NCI-H748 treated with DMSO at 0.1 percent for 48 hours (cell line): ENCODE measurements at regions not wholly inside any gene's neighbourhood (a gene's known extent, or its start where the extent isn't known, plus 50 kb on each side); places are given as distances from the start of the nearest gene placed in this dataset.
"Not testable (repeated sequence)": the region's sequence is repeated elsewhere in the genome, so short reads cannot be mapped to it uniquely, and the experiment has no call there.

ENCODE experiments used
- DNase-seq: peaks from one replicate; lab custom pipeline; 2025; lab: John Stamatoyannopoulos, UW

DNA sequence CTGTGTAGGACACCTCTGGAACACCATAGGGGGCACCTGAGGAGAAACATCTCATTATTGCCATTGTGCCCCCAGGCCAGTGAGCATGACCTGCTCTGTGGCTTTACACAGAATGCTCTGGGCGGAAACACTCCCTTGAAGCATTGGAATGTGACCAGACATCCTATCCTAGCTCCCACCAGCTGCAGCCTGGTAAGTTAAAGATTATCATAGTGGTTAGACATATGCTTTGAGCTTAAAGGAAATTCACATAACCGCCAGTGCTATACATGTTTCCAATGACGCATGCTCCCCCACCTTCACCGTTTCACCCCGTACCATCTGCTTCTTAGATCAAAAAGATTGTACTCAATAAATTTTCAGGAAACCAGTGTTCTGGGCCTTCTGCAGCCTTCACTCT, 217.7 kb upstream of the CENPE start:
- no peak for DNase-seq

DNA sequence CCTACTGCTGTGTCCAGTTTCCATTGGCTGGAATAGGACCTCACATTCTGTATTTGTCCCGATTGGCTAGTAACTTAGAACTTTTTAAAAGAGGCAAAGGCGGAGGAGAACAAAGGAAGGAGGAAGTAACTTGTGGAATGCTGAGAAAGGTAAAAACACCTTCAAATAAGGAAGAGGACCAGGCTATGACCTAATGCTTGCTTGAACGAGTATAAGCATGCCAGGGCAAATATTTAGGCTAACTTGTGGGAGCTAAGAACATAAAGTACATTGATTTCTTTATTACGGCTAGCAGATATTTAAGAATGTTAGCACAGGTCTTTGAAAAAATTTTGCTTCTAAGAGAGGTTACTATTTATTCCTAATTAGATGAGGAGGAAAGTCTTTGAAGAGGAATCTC, 214.5 kb upstream of the CENPE start:
- not testable (repeated sequence) for DNase-seq

DNA sequence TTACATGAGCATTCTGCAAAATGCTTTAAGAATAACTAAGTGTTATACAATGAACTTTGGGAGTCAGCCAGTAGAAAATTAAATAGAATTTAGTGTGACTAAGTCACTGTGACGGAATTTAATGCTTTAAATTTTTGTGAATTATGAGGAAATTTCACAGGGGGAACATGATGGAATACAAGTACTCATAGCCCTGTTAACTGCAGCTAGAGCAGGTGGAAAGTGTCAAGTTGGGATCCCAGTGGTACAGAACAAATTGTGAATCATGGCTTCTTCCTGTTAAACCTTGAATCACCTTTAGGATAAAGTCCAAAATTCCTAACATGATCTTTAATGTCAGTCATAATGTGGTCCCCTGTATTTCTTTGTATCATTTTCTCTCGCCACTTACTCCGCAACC, 212.2 kb upstream of the CENPE start:
- DNase-seq = no peak

DNA sequence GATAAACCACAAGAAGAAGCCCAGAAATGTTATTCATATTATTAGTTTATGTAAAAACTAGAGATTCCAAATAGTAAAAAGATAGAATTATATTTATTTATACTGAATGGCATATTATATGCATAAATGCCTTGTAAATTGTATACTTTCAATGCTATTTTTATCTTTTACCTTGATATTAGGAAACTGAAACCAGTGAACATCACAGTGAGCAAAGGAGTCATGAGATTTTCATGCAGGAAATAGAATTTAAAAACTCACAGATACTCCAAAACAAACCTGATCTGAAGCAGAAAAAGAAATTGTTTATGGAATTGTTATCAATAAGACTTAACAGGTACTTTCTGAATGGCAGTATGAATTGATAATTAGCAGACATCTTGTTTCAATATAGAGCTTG, 207.3 kb upstream of the CENPE start:
- DNase-seq = no peak

DNA sequence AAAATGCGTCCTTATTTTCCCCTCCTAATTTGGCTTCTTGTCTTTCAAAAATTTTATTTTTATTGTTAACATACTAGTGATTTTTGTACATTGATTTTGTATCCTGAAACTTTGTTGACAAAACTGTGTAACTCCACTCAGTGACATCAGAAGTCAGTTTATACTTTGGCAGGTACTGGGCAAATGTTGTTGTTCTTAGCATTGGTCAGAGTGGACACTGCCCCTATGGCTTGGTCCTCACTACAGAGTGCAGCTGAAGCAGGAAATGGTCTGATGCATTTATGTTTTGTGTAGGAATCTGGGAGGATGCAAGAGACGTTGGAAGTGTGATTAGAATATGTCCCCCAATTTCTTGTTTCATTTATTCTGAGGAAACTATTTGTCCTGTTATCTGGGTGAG, 205.5 kb upstream of the CENPE start:
- no peak for DNase-seq

DNA sequence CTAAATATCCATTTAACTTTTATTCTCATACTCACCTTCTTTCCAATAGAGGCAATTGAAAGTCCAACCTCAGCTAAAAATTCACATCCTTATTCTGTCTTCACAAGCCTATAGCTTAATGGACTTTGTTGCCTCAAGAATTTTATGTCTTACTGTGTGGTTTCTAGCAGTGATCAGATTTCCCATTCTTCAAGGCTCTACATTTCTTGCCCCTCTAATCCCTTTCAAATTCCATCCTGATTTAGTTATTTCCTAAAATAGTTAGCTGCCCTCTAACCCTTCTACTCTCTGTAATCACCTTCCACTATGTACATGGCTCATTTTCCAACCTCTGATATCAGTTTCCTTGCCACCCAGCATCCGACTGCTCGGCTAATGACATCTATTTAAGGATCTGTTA, 204.1 kb upstream of the CENPE start:
- no peak for DNase-seq

DNA sequence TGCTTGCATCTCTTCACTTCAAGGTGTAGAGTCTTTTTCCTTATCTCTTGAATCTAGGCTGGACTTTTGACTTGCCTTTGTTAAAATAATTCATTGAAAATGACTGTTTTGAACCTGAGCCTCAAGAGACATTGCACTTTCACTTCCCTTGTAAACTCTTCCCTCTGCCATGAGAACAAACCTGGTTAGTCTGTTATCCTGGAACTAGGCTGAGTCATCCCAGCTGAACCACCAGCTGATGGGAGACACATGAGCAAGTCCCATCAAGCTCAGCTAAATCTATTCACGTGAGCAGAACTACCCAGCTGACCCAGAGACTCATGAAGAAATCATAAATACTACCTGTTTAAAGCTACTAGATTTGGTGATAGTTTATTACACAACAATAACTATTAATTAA, 202.3 kb upstream of the CENPE start:
- no peak for DNase-seq

DNA sequence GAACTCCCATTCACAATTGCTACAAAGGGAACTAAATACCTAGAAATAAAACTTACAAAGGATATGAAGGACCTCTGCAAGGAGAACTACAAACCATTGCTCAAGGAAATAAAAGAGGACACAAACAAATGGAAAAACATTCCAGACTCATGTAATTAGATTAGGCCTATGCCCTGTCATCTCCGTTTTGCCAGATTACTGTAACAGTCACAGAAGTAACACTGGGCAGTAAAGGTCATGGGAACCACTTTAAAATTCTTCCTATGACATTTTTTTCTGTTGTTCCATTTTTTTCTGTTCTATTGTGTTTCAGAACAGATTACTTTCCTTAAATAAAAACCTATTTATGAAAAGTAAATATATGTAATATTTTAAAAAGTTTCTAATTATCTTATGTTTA, 199.4 kb upstream of the CENPE start:
- no peak for DNase-seq

DNA sequence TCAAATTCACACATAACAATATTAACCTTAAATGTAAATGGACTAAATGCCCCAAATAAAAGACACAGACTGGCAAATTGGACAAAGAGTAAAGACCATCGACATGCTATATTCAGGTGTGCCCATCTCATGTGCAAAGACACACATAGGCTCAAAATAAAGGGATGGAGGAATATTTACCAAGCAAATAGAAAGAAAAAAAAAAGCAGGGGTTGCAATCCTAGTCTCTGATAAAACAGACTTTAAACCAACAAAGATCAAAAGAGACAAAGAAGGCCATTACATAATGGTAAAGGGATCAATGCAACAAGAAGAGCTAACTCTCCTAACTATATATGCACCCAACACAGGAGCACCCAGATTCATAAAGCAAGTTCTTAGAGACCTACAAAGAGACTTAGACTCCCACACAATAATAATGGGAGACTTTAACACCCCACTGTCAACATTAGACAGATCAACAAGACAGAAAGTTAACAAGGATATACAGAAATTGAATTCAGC, 189.4 kb upstream of the CENPE start:
- not testable (repeated sequence) for DNase-seq

DNA sequence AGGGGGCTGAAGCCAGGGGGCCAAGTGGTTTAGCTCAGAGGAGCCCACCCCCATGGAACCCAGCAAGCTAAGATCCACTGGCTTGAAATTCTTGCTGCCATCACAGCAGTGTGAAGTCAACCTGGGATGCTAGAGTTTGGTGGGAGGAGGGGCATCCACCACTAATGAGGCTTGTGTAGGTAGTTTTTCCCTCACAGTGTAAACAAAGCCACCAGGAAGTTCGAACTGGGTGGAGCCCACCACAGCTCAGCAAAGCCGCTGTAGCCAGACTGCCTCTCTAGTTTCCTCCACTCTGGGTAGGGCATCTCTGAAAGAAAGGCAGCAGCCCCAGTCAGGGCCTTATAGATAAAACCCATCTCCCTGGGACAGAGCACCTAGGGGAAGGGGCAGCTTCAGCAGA, 187.4 kb upstream of the CENPE start:
- not testable (repeated sequence) for DNase-seq

DNA sequence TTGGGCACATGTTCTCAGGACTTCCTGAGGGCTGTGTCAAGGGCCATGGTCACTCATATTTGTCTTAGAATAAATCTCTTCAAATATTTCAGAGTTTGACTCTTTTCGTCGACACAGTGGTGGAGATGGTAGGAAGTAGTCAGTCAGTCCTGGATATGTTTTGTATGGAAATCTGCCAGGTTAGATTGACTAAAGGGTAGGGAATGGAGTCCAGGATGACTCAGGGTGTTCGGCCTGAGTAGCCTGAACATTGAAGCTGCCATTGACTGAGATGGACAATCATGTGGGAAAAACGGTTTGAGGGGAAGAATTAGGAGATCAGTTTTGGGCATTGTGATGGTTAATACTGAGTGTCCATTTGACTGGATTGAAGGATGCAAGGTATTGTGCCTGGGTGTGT, 177.1 kb upstream of the CENPE start:
- DNase-seq = no peak

DNA sequence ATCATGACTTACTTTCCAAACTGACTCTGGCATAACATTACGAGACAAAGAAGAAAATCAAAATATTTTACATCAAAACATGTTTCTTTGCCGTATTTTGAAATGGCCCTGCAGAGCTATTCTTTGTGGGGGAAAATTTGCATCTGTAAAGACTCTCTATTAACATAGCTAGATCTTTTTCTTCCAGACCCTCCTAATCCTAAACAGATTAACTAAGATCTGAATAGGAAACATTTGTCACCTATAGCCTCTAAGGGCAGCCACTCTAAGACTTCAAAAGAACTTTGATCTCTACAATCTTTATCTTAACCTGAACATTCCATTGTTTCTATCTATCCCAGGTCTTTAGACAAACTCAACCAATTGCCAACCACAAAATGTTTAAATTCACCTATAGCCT, 176.6 kb upstream of the CENPE start:
- DNase-seq = no peak

DNA sequence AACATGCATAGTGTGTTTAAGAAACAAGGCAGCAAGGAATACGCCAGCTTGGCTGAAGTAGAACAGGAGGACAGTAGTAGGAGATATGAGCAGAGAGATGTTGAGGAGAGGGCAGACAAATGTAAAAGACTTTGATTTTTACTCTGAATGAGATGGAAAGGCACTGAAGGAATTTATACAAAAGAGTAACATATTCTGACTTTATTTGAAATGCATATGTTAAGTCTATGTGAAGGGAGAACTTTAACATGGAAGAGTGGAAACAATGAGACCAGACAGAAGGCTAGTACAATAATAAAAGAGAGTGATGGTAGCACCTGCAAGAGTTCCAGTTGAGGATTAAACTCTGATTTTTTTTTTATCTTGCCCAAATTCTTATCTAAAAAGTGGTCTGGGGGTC, 176.2 kb upstream of the CENPE start:
- DNase-seq = no peak

DNA sequence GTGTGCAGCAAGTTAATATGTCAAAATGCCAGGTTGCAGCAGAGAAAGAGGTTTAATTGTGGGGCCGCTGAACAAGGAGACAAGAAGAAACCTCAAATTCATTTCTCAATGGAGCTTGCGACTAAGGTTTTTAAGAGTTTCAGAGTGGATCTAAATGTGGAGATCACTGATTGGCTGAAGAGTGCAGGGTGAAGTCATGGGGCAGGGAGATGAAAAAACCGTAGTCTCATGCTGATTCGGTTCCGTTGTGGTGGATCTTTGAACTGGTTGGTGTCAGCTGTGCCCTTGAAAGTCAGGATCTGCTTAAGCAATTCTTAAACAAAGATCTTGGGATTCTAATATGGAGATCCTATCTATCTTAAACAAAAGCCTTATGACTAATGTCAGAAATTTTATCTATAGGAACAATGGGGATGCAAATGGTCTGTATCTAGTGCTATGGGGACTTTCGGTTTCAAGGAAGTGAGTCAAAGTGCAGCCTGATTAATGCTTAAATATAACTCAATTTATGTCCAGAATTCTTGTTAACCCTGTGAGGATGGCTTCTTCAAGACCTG, 173.9 kb upstream of the CENPE start:
- no peak for DNase-seq

DNA sequence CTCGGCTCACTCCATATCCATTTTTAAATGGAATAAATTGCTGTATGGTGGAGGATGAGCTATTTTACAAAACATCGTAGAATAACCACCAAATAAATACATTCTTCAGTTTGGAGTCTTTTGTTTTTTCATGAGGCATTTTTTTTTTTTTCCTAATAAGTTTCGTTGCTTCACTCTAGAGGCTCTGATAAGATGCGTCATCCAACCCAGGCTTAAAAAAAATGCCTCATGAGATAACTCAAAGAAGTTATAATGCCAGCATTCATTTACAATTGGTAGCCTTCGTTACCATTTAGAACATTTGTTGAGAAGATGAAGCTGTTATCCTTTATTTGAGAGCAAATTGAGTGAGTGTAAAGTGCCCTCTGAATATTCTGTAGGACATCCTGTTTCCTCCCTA, 172.2 kb upstream of the CENPE start:
- DNase-seq = no peak

DNA sequence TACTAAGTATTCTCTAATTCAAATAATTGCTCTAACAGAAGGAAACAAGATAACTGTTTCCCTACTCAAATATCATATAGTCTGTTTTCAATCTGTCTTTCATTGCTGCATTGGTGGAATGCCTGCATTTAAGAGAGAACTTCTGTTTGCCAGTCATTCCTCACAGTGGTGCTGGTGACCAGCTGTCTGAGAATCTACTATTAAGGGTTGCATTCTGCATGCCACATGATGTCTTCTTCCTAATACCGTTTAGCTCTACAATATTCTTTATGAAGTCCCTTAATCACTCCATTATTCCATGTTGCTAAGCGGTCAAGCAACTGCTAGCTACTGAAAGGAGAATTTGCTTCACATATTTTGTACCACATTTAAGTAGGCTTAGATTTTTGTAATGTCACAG, 167.1 kb upstream of the CENPE start:
- DNase-seq = no peak

DNA sequence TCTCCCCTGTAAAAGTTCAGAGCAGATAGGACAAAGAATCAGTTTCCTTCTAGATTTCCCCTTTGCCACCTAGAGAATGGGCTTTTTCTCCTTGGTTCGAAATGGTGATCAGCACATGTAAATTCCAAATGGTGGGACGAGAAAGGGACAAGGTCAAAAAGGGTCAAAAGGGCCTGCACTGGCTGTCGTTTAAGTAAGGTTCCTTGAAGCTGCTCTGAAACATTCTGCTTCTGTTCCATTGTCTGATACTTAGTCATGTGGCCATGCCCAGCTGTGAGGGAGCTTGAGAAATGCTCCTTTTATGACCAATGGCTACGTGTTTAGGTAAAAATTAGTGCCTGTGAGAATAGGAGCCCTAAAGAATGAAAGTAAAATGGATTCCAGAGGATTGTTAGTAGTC, 165.9 kb upstream of the CENPE start:
- no peak for DNase-seq

DNA sequence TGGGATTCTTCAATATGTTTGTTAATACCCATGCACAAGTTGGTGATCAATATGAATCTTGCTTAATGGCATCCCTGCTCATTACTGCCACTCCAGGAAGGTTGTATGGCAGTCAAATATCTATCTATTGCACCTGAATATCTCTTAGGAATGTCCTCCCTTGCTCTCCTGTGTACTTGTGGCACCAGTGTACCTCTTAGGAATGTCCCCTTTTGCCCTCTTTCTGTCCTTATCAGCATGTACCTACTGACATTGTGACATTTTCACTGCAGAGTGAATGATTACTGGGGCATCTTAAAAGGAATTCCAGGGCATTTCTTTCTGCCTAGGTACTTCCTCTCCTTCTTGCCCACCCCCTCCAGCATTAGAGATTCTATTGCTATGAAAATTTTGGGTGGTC, 163.8 kb upstream of the CENPE start:
- no peak for DNase-seq

DNA sequence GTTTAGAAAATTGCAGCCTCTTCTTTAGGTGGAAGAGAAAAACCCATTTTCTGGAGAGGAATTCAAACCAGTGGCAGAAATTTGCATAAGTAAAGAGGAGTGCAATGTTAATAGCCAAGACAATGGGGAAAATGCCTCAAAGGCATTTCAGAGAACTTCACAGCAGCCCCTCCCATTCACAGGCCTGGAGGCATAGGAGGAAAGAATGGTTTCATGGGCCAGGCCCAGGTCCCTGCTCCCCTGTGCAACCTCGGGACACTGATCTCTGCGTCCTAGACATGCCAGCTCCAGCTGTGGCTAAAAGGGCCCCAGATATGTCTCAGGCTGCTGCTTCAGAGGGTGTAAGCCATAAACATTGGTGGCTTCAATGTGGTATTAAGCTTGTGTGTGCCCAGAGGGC, 161.8 kb upstream of the CENPE start:
- no peak for DNase-seq

DNA sequence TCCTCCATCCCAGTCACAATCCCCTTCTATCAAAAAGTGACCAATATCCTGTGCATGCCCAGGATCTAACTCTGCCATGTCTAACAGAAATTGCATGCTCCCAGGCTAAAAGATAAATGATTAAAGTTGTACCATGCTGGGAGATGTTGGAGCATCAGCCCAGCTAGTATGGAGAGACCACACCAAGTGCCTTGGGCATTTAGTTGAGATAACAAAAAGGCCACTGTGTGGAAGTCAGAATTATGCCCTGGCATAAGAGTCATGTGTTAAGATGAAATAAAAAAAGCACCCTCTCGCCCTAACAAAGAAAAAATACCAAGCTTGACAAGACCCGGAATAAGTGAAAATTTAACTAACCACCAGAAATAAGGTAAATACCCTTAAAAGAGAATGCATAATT, 155.9 kb upstream of the CENPE start:
- no peak for DNase-seq

DNA sequence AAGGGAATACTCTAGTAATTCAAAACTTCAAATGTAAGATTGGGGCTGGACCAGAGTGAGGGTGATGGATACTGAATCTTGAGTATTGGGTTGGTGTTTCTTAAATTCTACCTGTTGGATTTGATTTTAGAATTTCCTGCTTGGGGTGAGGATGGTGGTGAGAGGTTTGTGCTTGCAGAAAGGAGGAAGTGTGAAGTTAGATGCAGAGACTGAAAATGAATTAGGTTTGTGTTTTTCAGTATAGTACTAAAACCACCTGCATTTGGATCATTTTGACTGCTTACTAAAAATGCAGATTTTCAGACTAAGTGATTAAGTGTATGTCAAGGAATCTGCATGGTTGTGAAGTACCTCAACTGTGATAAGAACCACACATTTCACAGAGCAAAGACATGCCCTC, 131.5 kb upstream of the CENPE start:
- DNase-seq = no peak

DNA sequence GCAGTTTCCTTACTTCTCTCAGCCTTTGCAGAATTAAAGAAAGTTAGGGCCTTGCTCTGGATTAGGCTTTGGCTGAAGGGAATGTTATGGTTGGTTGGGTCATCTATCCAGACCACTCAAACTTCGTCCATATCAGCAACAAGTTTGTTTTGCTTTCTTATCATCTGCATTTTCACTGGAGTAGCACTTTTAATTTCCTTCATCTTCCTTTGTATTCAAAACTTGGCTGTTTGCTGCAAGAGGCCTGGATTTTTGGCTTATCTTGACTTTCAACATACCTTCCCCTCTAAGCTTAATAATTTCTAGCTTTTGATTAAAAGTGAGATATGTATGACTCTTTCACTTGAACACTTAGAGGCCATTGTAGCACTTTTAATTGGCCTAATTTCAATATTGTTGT, 126.7 kb upstream of the CENPE start:
- no peak for DNase-seq

DNA sequence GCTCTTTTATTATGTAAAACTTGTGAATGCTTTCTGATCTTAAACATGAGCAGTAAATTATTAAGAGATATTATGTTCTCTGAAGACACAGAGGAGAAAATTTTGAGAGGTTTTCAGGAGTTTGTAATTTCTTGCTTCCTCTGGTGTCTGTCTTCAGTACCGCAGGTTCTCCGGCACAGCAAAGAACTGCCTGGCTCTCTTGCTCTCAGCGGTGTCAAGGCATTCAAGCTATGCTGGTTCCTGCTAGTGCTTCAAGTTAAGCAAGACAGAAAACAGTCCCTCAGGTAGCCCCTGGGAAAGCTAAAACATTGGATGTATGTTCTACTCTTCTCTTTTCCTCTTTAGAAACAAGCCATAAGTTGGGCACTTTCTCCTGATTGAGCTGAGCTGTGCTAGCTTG, 120.2 kb upstream of the CENPE start:
- no peak for DNase-seq

DNA sequence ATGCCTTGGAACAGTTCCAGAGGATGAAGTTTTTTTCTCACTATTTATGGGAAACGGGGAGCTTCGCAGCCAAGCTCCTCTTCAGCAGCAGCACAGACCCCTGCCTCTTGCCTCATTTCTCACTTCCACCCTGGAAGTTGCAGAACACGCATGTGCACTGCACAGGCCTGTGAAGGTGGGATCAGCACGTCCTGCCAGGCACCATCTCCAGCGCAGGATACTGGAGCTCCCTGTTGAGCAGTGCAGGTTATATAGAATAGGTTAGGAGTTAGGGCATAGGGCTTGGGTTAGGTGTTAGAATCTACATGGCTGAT, 110.1 kb upstream of the CENPE start:
- no peak for DNase-seq
